ENCODE measurements at regions not wholly inside any gene's neighbourhood (a gene's known extent, or its start where the extent isn't known, plus 50 kb on each side); places are given as distances from the start of the nearest gene placed in this dataset.
"Not testable (repeated sequence)": the region's sequence is repeated elsewhere in the genome, so short reads cannot be mapped to it uniquely, and the experiment has no call there.

GRCh38 chrX:3858332-3858731 is 144.9 kb upstream of the PRKX start:
- in situ Hi-C loops (cut with MboI); intact Hi-C loops (cut with micrococcal nuclease): not testable (repeated sequence)

GRCh38 chrX:3843522-3844145 is 130.2 kb upstream of the PRKX start:
- H3K79me2 ChIP-seq (ENCODE audit: control insufficient read depth, insufficient read depth, low read length); DNase-seq (ENCODE audit: extremely low read depth in 1 of 4, low spot score in 3 of 4); H3K9me1 ChIP-seq (ENCODE audit: control insufficient read depth, insufficient read depth, low read length); H2AFZ ChIP-seq (ENCODE audit: low read depth, low read length); H3K27me3 ChIP-seq (ENCODE audit: control insufficient read depth in 2 of 2, insufficient read depth in 2 of 2, low read length in 2 of 2); BruUV-seq (replicated peaks); H3K9me3 ChIP-seq (replicated peaks; ENCODE audit: control insufficient read depth, insufficient read depth, low read depth, low read length); H4K20me1 ChIP-seq (replicated peaks; ENCODE audit: control insufficient read depth, insufficient read depth, low read length); H3K36me3 ChIP-seq (ENCODE audit: control insufficient read depth, insufficient read depth, low read length); CTCF ChIA-PET (ENCODE audit: low intra/inter-chr PET ratio); FAIRE-seq; H3K4me2 ChIP-seq (ENCODE audit: insufficient read depth, low read length); POLR2A ChIA-PET; H3K4me1 ChIP-seq (replicated peaks in 1 of 2; ENCODE audit: control insufficient read depth in 2 of 2, insufficient read depth in 2 of 2, low read length in 2 of 2); in situ Hi-C loops (cut with MboI); intact Hi-C loops (cut with micrococcal nuclease): not testable (repeated sequence)
- Histone ChIP-seq H3K27ac (ENCODE audit: extremely low read depth, low read depth, low read length) (peak overlapping the region; percentile 67; the same call in 2 of the 3 replicates), H3K4me3 (peak overlapping the region; percentile 45), H3K9ac (ENCODE audit: insufficient read depth in 1 of 2, low read depth in 2 of 2, low read length in 2 of 2) (peak overlapping the region in 1 of 2 experiments; percentile 86; a peak in 3 of 4 replicates)
- no CpG with 5 or more reads among the region's 85 CpGs for WGBS (ENCODE audit: insufficient coverage, low coverage, missing lambda C conversion rate)
- peak; percentile 96 for ATAC-seq

More at GRCh38 chrX:3858332-3858731, 144.9 kb upstream of the PRKX start:
- BruUV-seq (replicated peaks); H3K36me3 ChIP-seq (ENCODE audit: control insufficient read depth, insufficient read depth, low read length); H3K4me1 ChIP-seq (replicated peaks in 1 of 2; ENCODE audit: control insufficient read depth in 2 of 2, insufficient read depth in 2 of 2, low read length in 2 of 2); H3K79me2 ChIP-seq (ENCODE audit: control insufficient read depth, insufficient read depth, low read length); H2AFZ ChIP-seq (ENCODE audit: low read depth, low read length); H3K4me3 ChIP-seq; H3K9me1 ChIP-seq (ENCODE audit: control insufficient read depth, insufficient read depth, low read length); CTCF ChIA-PET (ENCODE audit: low intra/inter-chr PET ratio); H3K4me2 ChIP-seq (ENCODE audit: insufficient read depth, low read length); H3K9ac ChIP-seq (ENCODE audit: insufficient read depth in 1 of 2, low read depth in 2 of 2, low read length in 2 of 2); POLR2A ChIA-PET; FAIRE-seq; DNase-seq (ENCODE audit: extremely low read depth in 1 of 4, low spot score in 3 of 4); H4K20me1 ChIP-seq (replicated peaks; ENCODE audit: control insufficient read depth, insufficient read depth, low read length); H3K9me3 ChIP-seq (replicated peaks; ENCODE audit: control insufficient read depth, insufficient read depth, low read depth, low read length); H3K27ac ChIP-seq (ENCODE audit: extremely low read depth, low read depth, low read length); ATAC-seq; H3K27me3 ChIP-seq (ENCODE audit: control insufficient read depth in 2 of 2, insufficient read depth in 2 of 2, low read length in 2 of 2): not testable (repeated sequence)
- no CpG with 5 or more reads among the region's 4 CpGs for WGBS (ENCODE audit: insufficient coverage, low coverage, missing lambda C conversion rate)
